AG10803 (cell line): ENCODE measurements at regions not wholly inside any gene's neighbourhood (a gene's known extent, or its start where the extent isn't known, plus 50 kb on each side); places are given as distances from the start of the nearest gene placed in this dataset.
A peak's percentile ranks its signal among the peaks of the same experiment; 100 is the strongest.

ENCODE experiments used
- DNase-seq: peaks from one replicate; pipeline ENCODE4 v3.0.0; 2010; ENCODE audit warnings: low read depth
- H3K4me3 ChIP-seq: 2 replicates; pipeline ENCODE4 v1.5.1; 2011; ENCODE audit warnings: mild to moderate bottlenecking, low read length, control low read depth
- TF ChIP-seq, protein P1 (sequence below): conservative IDR thresholded peaks from 2 replicates; pipeline ENCODE4 v1.5.1; 2011; ENCODE audit warnings: mild to moderate bottlenecking, low read length, control low read depth, inconsistent platforms

DNA sequence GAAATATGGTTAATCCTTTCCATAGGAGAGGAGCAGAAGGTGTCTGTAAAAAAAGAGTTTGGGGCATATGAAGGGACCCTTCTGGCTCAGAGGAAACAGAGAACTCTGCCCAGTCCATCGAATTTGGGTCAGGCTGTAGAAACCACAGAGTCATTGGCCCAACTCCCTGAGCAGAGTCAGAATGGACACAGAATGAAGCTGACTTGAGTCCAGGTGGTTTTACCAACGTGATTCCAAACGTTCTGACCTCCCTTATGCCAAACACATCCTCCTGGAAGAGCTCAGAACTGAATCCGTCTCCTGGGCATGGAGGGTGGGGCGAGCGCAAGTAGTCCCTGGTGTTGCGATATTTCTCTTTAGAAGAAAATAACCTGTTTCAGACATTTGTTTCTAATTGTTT is 138.8 kb downstream of the DAD1 start:
- TF ChIP-seq, protein P1, sequence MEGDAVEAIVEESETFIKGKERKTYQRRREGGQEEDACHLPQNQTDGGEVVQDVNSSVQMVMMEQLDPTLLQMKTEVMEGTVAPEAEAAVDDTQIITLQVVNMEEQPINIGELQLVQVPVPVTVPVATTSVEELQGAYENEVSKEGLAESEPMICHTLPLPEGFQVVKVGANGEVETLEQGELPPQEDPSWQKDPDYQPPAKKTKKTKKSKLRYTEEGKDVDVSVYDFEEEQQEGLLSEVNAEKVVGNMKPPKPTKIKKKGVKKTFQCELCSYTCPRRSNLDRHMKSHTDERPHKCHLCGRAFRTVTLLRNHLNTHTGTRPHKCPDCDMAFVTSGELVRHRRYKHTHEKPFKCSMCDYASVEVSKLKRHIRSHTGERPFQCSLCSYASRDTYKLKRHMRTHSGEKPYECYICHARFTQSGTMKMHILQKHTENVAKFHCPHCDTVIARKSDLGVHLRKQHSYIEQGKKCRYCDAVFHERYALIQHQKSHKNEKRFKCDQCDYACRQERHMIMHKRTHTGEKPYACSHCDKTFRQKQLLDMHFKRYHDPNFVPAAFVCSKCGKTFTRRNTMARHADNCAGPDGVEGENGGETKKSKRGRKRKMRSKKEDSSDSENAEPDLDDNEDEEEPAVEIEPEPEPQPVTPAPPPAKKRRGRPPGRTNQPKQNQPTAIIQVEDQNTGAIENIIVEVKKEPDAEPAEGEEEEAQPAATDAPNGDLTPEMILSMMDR = no peak
- H3K4me3 ChIP-seq = no peak overlapping the region
- DNase-seq = no peak

DNA sequence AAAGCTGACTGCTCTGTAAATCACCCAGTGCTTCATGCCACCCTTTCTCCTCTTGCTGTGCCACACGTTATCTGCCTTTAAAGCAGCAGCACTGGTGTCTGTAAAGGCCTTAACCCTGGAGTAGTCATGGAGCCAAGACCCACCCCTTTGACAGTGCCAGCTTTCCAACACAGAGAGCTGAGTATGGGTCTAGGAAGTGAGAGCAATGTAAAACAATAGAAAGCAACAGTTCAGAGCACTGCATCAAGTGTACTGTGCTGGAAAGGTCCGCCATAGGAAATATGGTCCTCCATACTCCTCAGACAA is 139.5 kb downstream of the DAD1 start:
- DNase-seq = no peak
- TF ChIP-seq, protein P1 = no peak
- H3K4me3 ChIP-seq = no peak overlapping the region

DNA sequence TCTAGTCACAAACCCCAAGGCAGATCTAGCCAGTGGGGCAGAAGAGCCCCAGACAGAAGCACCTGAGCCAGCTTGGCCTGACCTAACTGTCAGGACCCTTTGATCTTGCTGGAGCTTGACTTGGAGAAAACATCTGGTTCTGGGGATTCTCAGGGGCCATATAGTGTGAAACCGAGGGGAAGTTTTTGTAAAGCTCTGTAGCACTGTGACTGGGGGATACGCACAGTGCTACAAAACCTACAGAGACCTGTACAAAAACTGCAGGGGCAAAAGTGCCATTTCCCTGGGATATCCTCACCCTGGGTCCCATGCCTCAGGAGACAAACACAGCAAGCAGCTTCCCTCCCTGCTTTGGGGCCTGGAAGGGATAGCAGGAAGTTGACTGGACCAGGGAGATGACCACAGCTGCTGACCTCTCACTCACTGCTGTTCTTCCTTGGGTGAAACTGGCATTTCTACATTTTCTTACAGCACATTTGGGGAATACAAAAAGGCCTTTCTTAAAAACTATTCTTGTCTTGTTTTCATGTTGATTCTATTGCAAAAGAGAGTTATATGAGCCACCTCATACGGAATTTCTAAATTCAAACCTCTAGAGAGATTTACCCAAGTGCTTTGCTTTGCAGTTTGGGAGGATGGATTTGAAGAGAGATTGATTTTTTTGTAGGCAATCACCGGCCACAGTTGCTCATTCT is 140.0 kb downstream of the DAD1 start:
- TF ChIP-seq, protein P1 = no peak

DNA sequence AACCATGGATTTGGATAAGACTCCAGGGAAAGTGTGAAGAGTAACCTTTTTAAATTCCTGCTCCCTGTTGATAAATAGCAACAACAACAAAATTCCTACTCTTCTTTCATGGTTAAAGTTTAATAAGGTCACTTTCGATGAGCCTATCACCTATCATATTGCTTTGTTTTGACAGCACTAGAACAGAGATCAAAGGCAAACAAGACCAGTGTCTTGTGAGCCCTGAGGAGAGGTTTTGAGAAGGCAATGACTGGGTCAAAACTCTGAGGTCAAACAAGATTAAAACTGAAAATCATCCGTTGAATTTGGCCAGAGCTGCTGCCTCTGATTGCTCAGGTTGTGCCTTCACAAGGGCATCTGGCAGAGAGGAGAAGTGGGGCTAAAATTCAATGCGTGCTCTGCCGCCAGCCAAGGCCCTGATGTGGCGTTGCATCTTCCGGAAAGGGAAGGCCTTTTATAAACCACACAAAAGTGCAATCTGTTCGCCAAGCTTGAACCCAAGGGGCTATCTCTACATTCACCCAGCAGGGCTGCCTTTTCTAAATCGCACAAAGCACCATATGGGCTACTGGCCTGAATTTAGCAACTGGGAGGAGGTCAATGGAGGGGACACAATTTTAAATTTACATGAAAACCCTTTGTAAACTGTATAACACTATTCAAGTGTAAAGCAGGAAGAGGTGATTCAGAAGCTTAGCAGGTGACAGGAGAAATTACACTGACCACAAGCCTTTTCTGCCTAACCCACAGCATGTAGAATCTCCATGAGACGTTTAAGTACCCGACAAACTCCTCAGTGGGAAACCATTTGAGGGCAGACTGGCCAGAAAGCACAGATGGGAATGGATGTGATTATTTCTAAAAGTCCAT is 140.8 kb downstream of the DAD1 start:
- no peak overlapping the region for H3K4me3 ChIP-seq
- TF ChIP-seq, protein P1 = no peak
- no peak for DNase-seq

More for the DNA sequence above, 140.0 kb downstream of the DAD1 start:
- H3K4me3 ChIP-seq = no peak overlapping the region
- DNase-seq = peak; percentile 30

DNA sequence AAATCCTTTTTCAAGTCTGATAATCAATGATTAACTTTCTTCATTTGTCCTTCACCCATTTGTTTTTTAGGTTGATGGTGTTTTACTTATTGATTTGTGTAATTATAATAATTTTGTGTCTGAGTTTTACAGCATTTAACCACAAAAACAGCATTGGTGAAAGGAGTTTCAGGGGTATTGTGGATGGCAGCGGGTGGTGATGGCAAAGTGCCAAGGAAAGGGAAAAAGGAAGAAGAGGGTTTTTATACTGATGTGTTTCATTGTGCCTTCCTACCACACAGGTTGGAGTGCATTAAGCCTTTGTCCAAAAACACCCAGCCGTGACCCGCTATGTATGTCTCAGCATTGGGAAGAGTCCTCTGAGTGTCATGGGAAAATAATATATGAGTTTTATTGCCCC is 150.3 kb downstream of the DAD1 start:
- DNase-seq = no peak
- H3K4me3 ChIP-seq = no peak overlapping the region
- TF ChIP-seq, protein P1 = no peak

DNA sequence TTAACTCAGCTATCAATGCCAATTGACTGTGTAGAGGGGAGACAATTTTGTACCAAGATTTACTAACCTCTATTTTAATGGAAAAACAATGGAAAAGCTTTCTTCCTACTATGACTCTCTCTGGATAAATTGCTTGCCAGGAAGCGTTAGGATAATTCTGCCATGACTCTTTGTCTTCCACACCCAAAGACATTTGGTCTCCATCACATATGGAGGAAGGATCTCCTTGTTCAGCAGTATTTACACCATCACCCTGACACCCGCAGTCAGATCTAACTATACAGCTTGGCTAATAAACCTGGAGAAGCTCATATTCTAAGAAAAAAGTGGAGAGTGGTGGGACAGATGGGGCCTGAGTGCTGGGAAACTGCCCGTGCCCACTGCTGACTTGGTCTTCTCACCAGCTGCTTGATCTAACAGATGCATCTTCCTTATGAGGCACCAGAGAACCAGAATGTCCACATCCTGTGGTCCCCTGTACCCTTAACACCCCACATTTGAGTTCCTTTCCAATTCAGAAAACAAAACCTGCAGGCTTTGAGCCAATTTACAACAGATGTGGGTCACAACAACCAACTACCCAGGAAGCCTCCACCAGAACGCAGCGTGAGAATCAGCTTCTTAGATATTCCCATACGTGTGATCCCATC is 154.0 kb downstream of the DAD1 start:
- no peak for DNase-seq
- no peak overlapping the region for H3K4me3 ChIP-seq
- TF ChIP-seq, protein P1 = no peak

DNA sequence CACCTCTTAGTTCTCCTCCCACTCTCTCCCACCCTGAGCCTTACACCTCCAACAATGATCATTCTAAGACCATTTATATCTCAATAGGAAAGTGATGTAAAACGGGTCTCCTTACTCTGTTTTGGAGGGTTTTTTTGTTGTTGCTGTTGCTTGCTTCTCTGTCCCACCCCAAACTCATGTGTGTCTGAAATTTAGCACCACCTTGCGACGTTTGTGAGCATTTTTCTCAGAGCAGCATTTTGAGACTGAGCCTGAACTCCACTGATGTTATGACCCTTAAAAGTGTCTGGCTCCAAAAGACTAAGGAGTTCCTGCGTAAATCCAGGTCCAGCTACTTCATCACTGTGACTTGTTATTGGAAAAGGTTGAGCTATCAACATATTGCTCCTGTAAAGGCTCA is 155.0 kb downstream of the DAD1 start:
- H3K4me3 ChIP-seq = no peak overlapping the region
- TF ChIP-seq, protein P1 = peak; percentile 24; the same call in 1 of the 2 replicates
- DNase-seq = no peak
